ENCODE measurements at regions not wholly inside any gene's neighbourhood (a gene's known extent, or its start where the extent isn't known, plus 50 kb on each side); places are given as distances from the start of the nearest gene placed in this dataset.

DNA sequence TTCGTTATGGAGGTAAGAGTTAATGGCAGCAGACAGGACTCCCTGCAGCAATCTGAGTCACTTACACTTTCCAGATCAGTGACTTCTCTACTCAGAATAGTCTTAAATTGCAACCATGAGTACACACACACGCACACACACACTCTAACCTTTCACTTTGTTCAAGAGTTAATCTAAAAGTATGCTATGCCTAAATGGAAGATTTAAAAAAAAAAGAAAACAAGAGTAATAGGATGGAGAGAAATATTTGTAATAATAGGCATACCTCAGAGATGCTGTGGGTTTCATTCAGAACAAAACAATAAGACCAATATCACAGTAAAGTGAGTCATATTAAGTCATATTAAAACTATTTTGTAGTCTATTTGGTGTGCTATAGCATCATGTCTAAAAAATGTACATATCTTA is 969.1 kb upstream of the PCDH10 start:
- WGBS, 2 donors, result 41 to 52% methylated on average over 2 of the region's 2 CpGs
- Histone ChIP-seq H3K9me3 (no peaks in the 10 kb centered on the region), H3K27ac (no peak overlapping the region), H3K4me3 (no peak overlapping the region), H3K27me3 (no peaks in the 10 kb centered on the region), H3K4me1 (no peaks in the 10 kb centered on the region), H3K36me3 (no peaks in the 10 kb centered on the region)
- intact Hi-C loops (cut with DNase I), result no loop called here
- no peak for DNase-seq
- TF ChIP-seq POLR2A (IDR thresholded peaks at IDR 0.05), result no peak
- TF ChIP-seq, protein P1, sequence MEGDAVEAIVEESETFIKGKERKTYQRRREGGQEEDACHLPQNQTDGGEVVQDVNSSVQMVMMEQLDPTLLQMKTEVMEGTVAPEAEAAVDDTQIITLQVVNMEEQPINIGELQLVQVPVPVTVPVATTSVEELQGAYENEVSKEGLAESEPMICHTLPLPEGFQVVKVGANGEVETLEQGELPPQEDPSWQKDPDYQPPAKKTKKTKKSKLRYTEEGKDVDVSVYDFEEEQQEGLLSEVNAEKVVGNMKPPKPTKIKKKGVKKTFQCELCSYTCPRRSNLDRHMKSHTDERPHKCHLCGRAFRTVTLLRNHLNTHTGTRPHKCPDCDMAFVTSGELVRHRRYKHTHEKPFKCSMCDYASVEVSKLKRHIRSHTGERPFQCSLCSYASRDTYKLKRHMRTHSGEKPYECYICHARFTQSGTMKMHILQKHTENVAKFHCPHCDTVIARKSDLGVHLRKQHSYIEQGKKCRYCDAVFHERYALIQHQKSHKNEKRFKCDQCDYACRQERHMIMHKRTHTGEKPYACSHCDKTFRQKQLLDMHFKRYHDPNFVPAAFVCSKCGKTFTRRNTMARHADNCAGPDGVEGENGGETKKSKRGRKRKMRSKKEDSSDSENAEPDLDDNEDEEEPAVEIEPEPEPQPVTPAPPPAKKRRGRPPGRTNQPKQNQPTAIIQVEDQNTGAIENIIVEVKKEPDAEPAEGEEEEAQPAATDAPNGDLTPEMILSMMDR (IDR thresholded peaks at IDR 0.05), result no peak

DNA sequence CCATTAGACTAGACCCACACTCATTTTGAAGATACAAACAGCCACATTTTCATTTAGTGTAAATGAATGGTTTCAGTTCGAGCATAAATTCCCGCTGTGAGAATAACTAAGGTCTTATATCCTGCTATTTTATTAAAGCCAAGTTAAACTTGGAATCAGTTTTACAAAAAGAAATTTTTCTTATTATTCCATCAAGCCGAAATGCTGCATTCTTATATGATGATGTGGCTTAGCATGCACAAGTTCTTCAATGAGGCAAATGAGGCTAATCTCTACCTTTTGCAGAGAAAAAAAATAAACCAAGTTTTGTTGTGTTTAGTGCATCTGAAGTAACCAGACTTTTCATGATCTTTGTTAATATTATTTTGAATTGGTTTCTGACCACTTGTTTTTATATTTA is 953.9 kb upstream of the PCDH10 start:
- no peaks in the 10 kb centered on the region for H3K9me3 ChIP-seq
- no peak overlapping the region for H3K27ac ChIP-seq
- H3K36me3 ChIP-seq, result no peaks in the 10 kb centered on the region
- H3K4me1 ChIP-seq, result no peaks in the 10 kb centered on the region
- no peak overlapping the region for H3K4me3 ChIP-seq
- WGBS, 2 donors, result 57 to 66% methylated on average over 3 of the region's 3 CpGs
- TF ChIP-seq, protein P1 (IDR thresholded peaks at IDR 0.05), result no peak
- TF ChIP-seq POLR2A (IDR thresholded peaks at IDR 0.05), result no peak
- intact Hi-C loops (cut with DNase I), result no loop called here
- no peaks in the 10 kb centered on the region for H3K27me3 ChIP-seq
- DNase-seq, result no peak

DNA sequence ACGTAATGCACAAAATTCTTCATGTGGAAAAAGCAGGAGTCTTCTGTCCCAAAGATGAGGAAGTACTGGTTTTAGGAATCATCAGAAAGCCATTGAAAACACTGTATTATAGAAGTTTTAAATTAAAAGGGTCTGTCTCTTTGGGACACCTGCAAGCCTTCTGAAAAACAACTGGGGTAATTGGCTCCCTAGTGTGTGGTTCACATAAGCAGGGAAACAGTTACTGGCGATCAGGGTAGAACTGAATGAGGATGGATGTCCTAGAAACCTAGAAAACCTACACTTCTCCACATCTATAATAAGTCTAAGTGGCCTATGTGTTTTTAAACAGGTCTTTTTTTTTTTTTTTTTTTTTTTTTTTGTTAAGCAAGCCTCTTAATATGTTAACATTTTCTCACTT is 945.5 kb upstream of the PCDH10 start:
- TF ChIP-seq, protein P1 (IDR thresholded peaks at IDR 0.05), result no peak
- no peak for TF ChIP-seq POLR2A (IDR thresholded peaks at IDR 0.05)
- no peak overlapping the region for H3K4me3 ChIP-seq
- intact Hi-C loops (cut with DNase I), result no loop called here
- DNase-seq, result no peak
- no peaks in the 10 kb centered on the region for H3K4me1 ChIP-seq
- 69 to 82% methylated on average over 2 of the region's 2 CpGs for WGBS, 2 donors
- H3K27me3 ChIP-seq, result no peaks in the 10 kb centered on the region
- H3K27ac ChIP-seq, result no peak overlapping the region
- no peaks in the 10 kb centered on the region for H3K9me3 ChIP-seq
- no peaks in the 10 kb centered on the region for H3K36me3 ChIP-seq

- WGBS, 2 donors, result 78 to 92% methylated on average over 2 of the region's 2 CpGs
- intact Hi-C loops (cut with DNase I), result no loop called here
Measured at GRCh38 chr4:132214519-132214918, 934.6 kb upstream of the PCDH10 start.

GRCh38 chr4:132218406-132218805 is 930.7 kb upstream of the PCDH10 start:
- TF ChIP-seq POLR2A (IDR thresholded peaks at IDR 0.05), result no peak
- TF ChIP-seq, protein P1 (IDR thresholded peaks at IDR 0.05), result no peak
- no peaks in the 10 kb centered on the region for H3K4me1 ChIP-seq
- DNase-seq, result no peak
- H3K9me3 ChIP-seq, result no peaks in the 10 kb centered on the region
- no peak overlapping the region for H3K4me3 ChIP-seq
- 79 to 89% methylated on average over 1 of the region's 1 CpG for WGBS, 2 donors
- intact Hi-C loops (cut with DNase I), result no loop called here
- H3K27me3 ChIP-seq, result no peaks in the 10 kb centered on the region
- H3K36me3 ChIP-seq, result no peaks in the 10 kb centered on the region
- H3K27ac ChIP-seq, result no peak overlapping the region

More at GRCh38 chr4:132214519-132214918, 934.6 kb upstream of the PCDH10 start:
- no peaks in the 10 kb centered on the region for H3K27me3 ChIP-seq
- no peak overlapping the region for H3K4me3 ChIP-seq
- no peak overlapping the region for H3K27ac ChIP-seq
- no peaks in the 10 kb centered on the region for H3K4me1 ChIP-seq
- H3K9me3 ChIP-seq, result no peaks in the 10 kb centered on the region
- TF ChIP-seq, protein P1 (IDR thresholded peaks at IDR 0.05), result no peak
- no peak for TF ChIP-seq POLR2A (IDR thresholded peaks at IDR 0.05)
- DNase-seq, result no peak
- H3K36me3 ChIP-seq, result no peaks in the 10 kb centered on the region

Measured in esophagus squamous epithelium (tissue), 5 donors.